GM12891 (cell line): ENCODE measurements at regions not wholly inside any gene's neighbourhood (a gene's known extent, or its start where the extent isn't known, plus 50 kb on each side); places are given as distances from the start of the nearest gene placed in this dataset.

Source experiments
- POLR2A ChIP-seq: IDR thresholded peaks from 2 replicates; pipeline ENCODE4 v1.6.1; 2011; ENCODE audit warnings: low read depth, low read length, control low read depth
- POLR2AphosphoS5 ChIP-seq: IDR thresholded peaks from 2 replicates; pipeline ENCODE4 v1.6.1; 2011; ENCODE audit warnings: low read depth, low read length, control low read depth
- POU2F2 ChIP-seq: IDR thresholded peaks from 2 replicates; pipeline ENCODE4 v1.6.1; 2011; ENCODE audit warnings: low read depth, mild to moderate bottlenecking, control low read depth, low read length, moderate library complexity
- SPI1 ChIP-seq: IDR thresholded peaks from 2 replicates; pipeline ENCODE4 v1.6.1; 2011; ENCODE audit warnings: low read depth, low read length, control low read depth
- TAF1 ChIP-seq: IDR thresholded peaks from 2 replicates; pipeline ENCODE4 v1.6.1; 2011; ENCODE audit warnings: low read depth, low read length, control low read depth

DNA sequence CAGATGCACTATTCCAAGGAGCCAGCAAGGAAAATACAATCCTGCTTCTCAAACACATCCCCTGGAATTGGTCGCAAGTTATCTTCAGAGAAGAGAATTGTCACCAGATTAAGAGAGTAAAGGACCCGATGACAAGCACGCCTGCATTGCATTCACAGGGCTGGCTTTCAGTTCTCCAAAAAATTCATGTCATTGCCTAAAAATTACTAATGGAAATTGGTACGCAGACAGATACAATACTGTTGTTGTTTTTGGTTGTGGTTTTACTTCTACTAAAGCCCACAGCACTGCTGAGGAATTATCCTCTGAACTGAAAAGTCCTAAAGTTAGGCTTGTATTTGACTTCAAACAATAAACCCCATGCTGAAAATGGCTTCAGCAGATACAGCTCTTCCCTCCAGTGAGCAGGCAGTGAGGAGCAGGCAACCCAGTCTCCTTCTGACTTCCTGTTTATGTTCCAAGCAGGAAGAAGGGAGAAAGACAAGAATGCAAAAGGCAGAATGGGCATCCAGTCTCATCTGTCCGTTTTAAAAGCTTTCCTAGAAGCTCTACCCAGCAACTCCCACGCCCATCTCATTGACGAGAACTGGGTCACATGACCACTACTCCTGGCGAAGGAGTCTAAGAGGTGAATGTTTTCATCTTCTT lies 80.6 kb upstream of the ZNF366 start:
- TF ChIP-seq POLR2A: no peak
- no peak for TF ChIP-seq POLR2AphosphoS5
- TF ChIP-seq POU2F2: no peak
- TF ChIP-seq SPI1: peak; percentile 35; the same call in 1 of the 2 replicates
- no peak for TF ChIP-seq TAF1
